Hematopoietic multipotent progenitor cell treated with erythropoietin and hydrocortisone succinate and interleukin-3 and kit ligand, for 6 days (in vitro differentiated cells): ENCODE measurements at regions not wholly inside any gene's neighbourhood (a gene's known extent, or its start where the extent isn't known, plus 50 kb on each side); places are given as distances from the start of the nearest gene placed in this dataset.
"Not testable (repeated sequence)": the region's sequence is repeated elsewhere in the genome, so short reads cannot be mapped to it uniquely, and the experiment has no call there.

Source experiments
- DNase-seq: peaks from one replicate; pipeline ENCODE4 v3.0.0-alpha.2; 2015

DNA sequence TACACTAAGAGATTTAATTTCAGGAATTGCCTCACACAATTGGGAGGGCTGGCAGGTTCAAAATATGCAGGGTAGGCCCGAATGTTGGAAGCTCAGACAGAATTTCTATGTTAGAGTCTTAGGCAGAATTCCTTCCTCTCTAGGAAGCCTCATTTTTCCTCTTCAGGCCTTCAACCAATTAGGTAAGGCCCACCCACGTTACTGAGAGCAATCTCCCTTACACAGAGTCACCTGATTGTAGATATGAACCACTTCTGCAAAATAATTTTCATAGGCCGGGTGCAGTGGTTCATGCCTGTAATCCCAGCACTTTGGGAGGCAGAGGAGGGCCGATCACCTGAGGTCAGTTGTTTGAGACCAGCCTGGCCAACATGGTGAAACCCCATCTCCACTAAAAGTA is 50.2 kb upstream of the HIVEP1 start:
- no peak for DNase-seq

- DNase-seq, result no peak
Observed at GRCh38 chr6:11960909-11961779, 51.0 kb upstream of the HIVEP1 start.

DNA sequence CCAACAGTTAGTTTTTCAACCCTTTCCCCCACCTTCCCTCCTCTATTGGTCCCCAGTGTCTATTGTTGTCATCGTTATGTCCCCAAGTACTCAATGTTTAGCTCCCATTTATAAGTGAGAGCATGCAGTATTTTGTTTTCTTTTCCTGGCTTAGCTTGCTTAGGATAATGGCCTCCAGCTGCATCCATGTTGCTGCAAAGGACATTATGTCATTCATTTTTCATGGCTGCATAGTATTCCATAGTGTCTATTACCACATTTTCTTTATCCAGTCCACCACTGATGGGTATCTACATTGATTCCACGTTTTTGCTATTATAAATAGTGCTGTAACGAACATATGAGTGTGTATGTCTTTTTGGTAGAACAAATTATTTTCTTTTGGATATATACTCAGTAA is 55.3 kb upstream of the HIVEP1 start:
- no peak for DNase-seq

GRCh38 chr6:11953641-11954040 is 58.5 kb upstream of the HIVEP1 start:
- no peak for DNase-seq

DNA sequence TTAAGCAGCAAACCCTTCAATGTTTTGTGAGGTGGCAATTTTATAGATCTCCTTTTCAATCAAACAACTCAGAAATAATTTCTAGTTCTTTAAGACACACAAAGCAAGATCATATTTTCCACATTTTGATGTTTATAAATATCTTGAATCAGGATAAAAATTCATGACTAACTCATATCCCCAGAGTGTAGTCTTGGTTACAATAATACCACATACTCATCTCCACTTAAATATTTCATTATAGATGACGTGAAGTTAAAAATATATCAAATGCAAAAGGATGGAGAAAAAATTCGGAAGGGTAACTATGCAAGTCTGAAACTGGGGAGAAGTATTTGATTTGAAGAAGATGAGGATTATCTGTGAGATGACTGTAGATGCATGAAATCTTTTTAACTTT is 59.8 kb upstream of the HIVEP1 start:
- DNase-seq, result no peak

DNA sequence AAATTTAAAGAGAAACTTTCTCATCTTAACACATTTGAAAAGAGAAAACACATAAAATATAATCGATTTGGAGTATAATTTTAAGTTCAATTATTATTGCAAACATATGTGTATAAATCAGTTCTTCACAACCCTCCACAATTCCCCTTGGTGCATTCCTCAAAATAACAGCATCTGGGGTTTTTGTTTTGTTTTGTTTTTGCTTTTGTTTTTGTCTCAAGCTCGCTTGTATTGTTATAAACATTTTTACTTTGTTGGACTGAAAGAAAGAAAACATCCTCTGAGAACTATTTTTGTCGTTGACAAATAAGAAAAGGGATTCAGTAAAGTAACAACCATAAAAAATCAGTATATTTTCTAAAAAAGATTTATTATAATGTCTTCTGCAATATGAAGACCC is 60.2 kb upstream of the HIVEP1 start:
- DNase-seq, result no peak

DNA sequence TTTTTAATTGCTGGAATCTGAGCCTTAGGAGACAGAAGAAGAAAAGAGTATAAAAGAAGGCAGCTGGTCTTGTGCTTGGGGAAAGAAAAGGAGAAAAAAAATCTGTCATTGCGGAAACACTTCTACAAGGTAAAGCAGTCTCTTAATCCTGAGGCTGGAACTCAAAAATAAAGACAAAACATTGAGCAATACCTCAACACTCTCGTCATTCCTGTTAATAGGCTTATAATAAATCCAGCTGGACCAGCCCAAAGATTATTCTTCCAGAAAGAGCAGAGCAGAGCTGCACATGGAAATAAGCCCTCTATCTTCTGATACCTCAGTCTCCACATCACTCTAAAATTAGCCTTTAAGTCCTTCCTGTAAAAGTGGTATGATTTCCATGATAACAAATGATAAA is 62.0 kb upstream of the HIVEP1 start:
- no peak for DNase-seq

DNA sequence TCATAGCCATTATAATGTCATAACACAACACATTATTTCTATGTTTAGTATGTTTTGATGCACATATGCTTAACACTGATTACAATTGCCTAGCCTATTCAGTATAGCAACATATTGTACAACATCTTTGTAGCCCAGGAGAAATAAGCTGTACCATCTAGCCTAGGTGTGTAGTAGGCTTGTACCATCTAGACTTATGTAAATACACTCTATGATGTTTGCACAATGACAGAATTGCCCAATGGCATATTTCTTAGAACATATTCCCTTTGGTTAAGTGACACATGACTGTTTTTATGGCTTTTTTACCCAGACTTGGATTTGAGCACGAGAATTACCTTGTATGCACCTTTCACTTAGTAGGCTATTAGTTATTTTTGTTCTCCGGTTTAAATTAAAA is 64.5 kb upstream of the HIVEP1 start:
- no peak for DNase-seq

DNA sequence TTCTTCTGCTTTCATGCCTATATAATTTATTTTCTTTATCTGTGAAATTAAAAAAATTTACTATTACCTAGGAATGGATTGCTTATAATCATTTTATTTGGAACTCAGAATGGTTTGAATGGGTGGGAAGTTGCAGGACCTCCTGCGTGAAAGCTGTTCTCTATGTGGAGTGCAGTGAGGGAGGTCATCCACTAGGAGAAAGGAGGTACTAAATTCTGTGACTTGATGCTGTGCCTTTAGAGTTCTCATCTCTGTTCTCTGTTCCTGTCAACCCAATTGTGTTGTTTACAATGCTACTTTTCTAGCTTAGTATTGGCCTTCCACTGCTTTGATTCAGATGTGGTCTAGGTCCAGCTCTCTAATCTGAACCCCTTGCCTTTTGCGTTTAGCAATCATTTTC is 65.0 kb upstream of the HIVEP1 start:
- peak; percentile 21 for DNase-seq

DNA sequence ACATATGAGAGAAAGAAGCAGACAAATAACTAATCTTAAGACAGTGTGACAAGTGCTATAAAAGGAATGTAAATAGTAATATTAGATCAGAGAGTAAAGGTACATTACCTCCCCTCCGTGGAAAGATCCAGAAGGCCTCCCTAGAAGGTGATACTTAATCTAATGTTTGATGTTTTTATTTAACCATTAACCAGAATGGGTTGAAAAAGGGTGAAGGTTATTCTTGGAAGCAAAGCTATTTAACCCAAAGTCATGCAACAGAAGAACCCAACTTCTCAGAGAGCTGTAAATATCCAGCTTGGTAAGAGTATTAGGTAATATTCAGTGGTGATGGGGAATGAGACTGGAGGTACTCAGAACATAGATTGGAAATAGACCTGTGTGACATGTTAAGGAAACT is 68.0 kb upstream of the HIVEP1 start:
- no peak for DNase-seq

GRCh38 chr6:11943060-11943459 is 69.1 kb upstream of the HIVEP1 start:
- DNase-seq, result no peak

- no peak for DNase-seq
Observed at GRCh38 chr6:11942185-11942864, 69.8 kb upstream of the HIVEP1 start.

DNA sequence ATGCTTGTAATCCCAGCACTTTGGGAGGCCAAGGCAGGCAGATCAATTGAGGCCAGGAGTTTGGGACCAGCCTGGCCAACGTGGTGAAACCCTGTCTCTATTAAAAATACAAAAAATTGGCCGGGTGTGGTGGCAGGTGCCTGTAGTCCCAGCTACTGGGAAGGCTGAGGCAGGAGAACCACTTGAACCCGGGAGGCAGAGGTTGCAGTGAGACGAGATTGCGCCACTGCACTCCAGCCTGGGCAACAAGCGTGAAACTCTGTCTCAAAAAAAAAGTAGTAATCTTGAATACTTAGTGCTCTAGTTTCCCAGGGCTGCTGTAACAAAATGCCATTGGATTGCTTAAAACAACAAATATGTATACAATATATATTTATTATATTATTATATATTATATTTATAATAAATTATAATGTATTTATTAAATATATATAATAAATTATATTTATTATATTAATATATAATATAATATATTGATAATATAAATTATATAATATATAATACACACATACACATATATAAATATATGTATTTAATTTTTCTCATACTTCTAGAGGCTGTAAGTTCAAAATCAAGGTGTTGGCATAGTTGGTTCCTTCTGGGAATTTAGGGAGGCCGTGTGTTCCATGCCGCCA is 71.5 kb upstream of the HIVEP1 start:
- not testable (repeated sequence) for DNase-seq

DNA sequence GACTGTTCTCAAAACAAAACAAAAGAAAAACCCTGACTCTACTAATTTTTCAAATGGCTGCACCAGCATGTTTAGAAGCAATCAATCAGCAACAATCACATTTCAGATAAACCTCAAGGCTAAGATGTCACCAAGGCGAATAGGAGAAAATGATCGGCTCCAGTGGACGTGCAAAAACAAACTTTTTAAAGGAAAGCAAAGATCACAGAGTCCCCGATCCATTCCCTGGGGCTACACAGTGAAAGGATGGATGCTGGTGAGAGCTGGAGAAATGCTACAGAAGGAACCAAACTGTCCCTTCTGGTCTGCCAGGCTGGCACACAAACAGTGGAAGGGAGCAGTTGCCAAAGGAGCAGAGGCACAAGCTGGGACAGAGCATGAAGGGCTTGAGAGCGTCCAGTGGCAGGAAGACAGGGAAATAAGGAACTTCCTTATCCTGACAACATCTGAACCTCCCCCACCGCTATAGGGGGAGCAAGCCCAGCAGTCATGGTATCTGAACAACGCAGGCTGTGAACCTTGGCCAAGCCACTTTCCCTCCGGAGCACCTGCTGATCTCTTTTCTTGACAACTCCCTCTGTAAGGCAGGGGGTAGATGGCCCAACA is 73.7 kb upstream of the HIVEP1 start:
- DNase-seq, result peak; percentile 73

DNA sequence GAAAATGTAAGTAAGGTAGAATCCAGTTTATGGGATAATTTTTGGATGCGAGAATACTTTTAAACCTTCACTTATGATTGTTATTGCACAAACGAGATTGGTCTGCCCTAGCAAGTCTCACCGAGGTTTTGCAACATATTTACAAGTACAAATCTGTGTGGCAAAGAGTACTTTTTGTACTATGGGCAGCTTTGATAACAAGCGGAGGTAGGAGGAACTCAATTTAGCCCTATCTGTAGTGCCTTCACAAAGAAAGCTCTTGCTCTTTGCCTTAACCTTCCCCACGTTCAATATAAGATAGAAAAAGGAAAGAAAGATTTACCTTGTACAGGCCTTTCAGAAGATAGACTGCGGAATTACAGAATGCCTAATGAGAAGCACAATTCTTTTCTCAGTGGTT is 77.5 kb upstream of the HIVEP1 start:
- DNase-seq, result no peak

DNA sequence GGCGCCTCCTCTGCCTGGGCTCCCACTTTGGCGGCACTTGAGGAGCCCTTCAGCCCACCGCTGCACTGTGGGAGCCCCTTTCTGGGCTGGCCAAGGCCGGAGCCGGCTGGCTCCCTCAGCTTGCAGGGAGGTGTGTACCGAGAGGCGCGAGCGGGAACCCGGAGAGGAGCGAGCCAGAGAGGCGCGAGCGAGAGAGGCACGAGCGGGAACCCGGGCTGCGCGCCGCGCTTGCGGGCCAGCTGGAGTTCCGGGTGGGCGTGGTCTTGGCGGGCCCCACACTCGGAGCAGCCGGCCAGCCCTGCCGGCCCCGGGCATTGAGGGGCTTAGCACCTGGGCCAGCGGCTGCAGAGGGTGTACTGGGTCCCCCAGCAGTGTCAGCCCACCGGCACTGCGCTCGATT is 79.2 kb upstream of the HIVEP1 start:
- DNase-seq, result not testable (repeated sequence)

GRCh38 chr6:11931296-11932035 is 80.6 kb upstream of the HIVEP1 start:
- peak; percentile 71 for DNase-seq

DNA sequence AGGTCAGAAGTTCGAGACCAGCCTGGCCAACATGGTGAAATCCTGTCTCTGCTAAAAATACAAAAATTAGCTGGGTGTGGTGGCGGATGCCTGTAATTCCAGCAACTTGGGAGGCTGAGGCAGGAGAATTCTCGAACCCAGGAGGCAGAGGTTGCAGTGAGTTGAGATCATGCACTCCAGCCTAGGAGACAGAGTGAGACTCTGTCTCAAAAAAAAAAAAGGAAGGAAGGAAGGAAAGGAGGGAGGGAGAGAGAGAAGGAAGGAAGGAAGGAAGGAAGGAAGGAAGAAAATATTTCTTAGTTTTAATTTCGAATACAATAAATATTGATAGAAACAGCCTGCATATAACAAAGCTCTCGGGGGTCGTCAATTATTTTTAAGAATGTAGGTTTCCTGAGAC is 81.3 kb upstream of the HIVEP1 start:
- not testable (repeated sequence) for DNase-seq

- DNase-seq, result peak; percentile 19
Observed at GRCh38 chr6:11930240-11930639, 81.9 kb upstream of the HIVEP1 start.

DNA sequence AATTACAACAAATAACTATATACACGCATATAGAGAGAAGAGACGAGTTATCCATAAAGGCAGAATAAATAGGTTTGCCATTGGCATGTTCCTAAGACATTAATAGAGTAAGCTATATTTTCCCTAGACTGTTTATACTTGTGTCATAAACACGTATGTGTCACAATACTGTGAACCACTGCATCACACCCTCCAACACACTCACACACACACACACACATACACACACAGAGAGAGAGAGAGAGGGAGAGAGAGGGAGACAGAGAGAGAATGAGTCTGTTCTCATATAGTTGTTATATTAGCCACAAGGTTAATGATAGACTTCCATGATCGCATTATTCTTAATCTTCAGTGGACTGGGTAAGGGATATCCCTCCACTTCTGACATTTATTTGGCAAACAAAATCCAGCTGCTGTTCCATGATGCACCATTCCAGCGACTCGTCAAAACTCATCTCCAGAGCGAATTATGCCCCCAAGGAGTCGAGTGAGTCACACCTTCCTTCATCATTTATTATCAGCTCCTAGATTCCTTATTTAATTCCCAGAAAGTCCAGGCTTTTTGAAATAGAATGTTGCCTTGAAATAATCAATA is 82.8 kb upstream of the HIVEP1 start:
- no peak for DNase-seq

DNA sequence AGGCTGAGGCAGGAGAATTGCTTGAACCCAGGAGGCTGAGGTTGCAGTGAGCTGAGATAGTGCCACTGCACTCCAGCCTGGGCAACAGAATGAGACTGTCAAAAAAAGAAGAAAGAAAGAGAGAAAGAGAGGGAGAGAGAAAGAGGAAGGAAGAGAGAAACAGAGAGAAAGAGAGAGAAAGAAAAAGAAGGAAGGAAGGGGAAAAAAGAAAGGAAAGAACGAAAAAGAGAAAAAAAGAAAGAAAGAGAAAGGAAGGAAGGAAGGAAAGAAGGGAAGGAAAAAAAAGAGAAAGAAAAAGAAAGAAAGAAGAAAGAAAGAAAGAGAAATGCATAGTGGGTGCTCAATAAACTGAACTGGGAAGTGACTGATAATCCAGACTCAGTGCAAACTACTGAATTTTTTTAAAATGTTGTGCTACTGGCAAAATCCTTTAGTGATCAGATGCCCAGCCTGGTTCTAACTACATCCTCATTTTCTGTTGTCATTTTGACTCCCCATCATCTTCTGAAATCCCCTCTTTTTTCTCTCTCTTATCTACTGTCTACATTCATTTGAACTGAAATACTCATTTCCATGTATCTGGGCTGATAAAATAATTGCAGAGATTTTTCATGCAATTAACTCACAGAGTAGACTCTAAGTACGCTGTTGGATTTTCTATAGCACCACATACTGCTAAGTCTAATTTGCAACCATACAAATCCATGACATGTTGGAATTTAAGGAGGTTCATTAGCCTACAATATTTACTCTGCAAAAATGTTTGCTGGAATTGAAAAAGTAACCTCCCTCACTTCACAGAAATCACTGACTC is 85.3 kb upstream of the HIVEP1 start:
- no peak for DNase-seq

DNA sequence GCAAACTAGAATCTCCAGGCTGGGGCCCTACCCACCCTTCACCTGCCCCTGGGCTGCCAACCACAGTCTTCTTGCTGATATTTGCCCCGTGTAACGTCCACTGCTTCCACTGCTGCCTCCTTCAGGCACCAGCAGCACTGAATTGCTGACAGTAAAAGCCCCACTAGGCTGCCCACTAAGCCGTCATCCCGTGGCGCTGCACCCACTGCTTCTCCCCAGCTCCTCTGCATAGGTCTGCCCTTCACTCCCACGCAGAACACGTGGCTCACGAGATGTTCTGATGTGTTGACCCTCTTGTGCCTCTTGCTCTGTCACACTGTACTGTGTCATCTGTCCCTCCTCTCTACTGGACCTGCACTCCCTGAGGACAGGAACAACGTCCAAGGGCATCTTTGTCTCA is 86.3 kb upstream of the HIVEP1 start:
- no peak for DNase-seq
